ENCODE measurements at regions not wholly inside any gene's neighbourhood (a gene's known extent, or its start where the extent isn't known, plus 50 kb on each side); places are given as distances from the start of the nearest gene placed in this dataset.

DNA sequence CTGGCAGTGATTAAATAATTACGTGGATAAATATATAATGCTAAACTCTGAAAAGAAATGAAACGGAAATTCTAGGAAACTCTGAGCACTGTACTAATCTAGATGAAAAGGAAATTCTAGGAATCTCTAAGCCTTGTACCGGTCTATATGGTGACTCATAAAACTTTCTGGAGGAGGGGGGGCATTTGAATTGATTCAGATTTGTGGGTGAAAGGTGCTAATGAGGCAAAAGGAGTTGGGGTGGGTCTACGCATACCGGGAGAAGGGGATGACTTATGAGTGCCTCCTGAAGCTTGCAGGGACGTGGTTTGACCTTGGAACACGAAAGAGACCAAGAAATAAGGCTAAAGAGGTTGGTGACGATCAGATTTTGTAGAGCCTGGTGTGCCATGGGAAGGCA lies 151.7 kb upstream of the CASK start:
- no peak for DNase-seq (ENCODE audit: low read depth in 1 of 2, low spot score in 1 of 2)
- H3K27ac ChIP-seq (replicated peaks): no peak overlapping the region
- TF ChIP-seq POLR2AphosphoS5 (IDR thresholded peaks at IDR 0.05; ENCODE audit: low read depth) (no peak), GABPA (IDR thresholded peaks at IDR 0.05; ENCODE audit: low read depth) (no peak), SPI1 (IDR thresholded peaks at IDR 0.05; ENCODE audit: borderline replicate concordance, low read depth) (no peak)
- TF ChIP-seq, protein P1, sequence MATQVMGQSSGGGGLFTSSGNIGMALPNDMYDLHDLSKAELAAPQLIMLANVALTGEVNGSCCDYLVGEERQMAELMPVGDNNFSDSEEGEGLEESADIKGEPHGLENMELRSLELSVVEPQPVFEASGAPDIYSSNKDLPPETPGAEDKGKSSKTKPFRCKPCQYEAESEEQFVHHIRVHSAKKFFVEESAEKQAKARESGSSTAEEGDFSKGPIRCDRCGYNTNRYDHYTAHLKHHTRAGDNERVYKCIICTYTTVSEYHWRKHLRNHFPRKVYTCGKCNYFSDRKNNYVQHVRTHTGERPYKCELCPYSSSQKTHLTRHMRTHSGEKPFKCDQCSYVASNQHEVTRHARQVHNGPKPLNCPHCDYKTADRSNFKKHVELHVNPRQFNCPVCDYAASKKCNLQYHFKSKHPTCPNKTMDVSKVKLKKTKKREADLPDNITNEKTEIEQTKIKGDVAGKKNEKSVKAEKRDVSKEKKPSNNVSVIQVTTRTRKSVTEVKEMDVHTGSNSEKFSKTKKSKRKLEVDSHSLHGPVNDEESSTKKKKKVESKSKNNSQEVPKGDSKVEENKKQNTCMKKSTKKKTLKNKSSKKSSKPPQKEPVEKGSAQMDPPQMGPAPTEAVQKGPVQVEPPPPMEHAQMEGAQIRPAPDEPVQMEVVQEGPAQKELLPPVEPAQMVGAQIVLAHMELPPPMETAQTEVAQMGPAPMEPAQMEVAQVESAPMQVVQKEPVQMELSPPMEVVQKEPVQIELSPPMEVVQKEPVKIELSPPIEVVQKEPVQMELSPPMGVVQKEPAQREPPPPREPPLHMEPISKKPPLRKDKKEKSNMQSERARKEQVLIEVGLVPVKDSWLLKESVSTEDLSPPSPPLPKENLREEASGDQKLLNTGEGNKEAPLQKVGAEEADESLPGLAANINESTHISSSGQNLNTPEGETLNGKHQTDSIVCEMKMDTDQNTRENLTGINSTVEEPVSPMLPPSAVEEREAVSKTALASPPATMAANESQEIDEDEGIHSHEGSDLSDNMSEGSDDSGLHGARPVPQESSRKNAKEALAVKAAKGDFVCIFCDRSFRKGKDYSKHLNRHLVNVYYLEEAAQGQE (IDR thresholded peaks at IDR 0.05; ENCODE audit: insufficient replicate concordance, low read depth): no peak
- TF ChIP-seq, protein P2, sequence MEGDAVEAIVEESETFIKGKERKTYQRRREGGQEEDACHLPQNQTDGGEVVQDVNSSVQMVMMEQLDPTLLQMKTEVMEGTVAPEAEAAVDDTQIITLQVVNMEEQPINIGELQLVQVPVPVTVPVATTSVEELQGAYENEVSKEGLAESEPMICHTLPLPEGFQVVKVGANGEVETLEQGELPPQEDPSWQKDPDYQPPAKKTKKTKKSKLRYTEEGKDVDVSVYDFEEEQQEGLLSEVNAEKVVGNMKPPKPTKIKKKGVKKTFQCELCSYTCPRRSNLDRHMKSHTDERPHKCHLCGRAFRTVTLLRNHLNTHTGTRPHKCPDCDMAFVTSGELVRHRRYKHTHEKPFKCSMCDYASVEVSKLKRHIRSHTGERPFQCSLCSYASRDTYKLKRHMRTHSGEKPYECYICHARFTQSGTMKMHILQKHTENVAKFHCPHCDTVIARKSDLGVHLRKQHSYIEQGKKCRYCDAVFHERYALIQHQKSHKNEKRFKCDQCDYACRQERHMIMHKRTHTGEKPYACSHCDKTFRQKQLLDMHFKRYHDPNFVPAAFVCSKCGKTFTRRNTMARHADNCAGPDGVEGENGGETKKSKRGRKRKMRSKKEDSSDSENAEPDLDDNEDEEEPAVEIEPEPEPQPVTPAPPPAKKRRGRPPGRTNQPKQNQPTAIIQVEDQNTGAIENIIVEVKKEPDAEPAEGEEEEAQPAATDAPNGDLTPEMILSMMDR (IDR thresholded peaks at IDR 0.05; ENCODE audit: insufficient read depth, low read length): no peak
- H3K27me3 ChIP-seq (ENCODE audit: insufficient read depth, poor library complexity, severe bottlenecking): peaks cover 2% of the 10 kb centered on the region
- H3K4me3 ChIP-seq (replicated peaks; ENCODE audit: insufficient read depth, low read length): no peak overlapping the region

DNA sequence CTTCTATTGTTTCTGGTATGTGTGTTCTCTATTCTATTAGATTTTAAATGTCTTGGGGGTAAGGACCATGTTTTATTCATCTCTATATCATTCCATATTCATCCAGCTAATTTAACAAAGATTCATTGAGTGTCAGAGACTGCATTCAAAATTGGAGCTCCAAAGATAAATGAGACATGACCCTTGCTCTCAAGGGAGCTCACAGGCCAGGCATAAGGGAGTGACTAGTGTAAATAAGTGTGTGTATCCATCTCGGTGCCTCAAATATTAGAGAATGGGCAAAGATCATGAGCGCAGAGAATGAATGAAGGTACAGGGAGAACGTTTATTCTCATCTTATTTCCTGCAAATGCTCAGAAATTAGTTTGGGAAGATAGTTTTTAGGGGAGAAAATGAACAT lies 150.1 kb upstream of the CASK start:
- Histone ChIP-seq H3K27me3 (ENCODE audit: insufficient read depth, poor library complexity, severe bottlenecking) (peaks cover 2% of the 10 kb centered on the region), H3K4me3 (replicated peaks; ENCODE audit: insufficient read depth, low read length) (no peak overlapping the region), H3K27ac (replicated peaks) (no peak overlapping the region)
- TF ChIP-seq SPI1 (IDR thresholded peaks at IDR 0.05; ENCODE audit: borderline replicate concordance, low read depth): no peak
- TF ChIP-seq, protein P1 (IDR thresholded peaks at IDR 0.05; ENCODE audit: insufficient replicate concordance, low read depth): no peak
- DNase-seq (ENCODE audit: low read depth in 1 of 2, low spot score in 1 of 2): no peak

DNA sequence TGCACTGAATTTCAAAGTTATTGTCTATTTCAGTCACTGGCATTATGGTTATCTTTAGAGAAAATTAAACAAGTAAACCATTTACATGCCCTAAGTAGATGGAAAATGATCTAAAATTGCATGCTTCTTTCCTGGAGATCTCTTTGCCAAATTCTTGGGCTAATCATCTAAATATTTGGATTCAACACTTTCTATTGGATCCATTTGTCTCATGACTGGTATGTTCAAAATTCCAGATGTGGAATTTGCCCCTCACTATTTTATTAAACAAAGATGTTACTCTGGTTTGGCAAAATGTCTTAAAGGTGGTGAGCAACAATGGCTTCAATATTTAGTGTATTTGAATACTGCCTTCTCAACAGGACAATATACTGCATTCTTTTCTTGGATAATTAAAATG lies 147.5 kb upstream of the CASK start:
- H3K27me3 ChIP-seq (ENCODE audit: insufficient read depth, poor library complexity, severe bottlenecking): peaks cover 2% of the 10 kb centered on the region

More for the DNA sequence above, 147.5 kb upstream of the CASK start:
- Histone ChIP-seq H3K4me3 (replicated peaks; ENCODE audit: insufficient read depth, low read length) (no peak overlapping the region), H3K27ac (replicated peaks) (no peak overlapping the region)
- TF ChIP-seq GABPA (IDR thresholded peaks at IDR 0.05; ENCODE audit: low read depth) (no peak), SPI1 (IDR thresholded peaks at IDR 0.05; ENCODE audit: borderline replicate concordance, low read depth) (no peak), POLR2AphosphoS5 (IDR thresholded peaks at IDR 0.05; ENCODE audit: low read depth) (no peak)
- TF ChIP-seq, protein P1 (IDR thresholded peaks at IDR 0.05; ENCODE audit: insufficient replicate concordance, low read depth): no peak
- TF ChIP-seq, protein P2 (IDR thresholded peaks at IDR 0.05; ENCODE audit: insufficient read depth, low read length): no peak
- no peak for DNase-seq (ENCODE audit: low read depth in 1 of 2, low spot score in 1 of 2)

All from HL-60 (cell line).